Memory B cell (primary cell): ENCODE measurements at regions not wholly inside any gene's neighbourhood (a gene's known extent, or its start where the extent isn't known, plus 50 kb on each side); places are given as distances from the start of the nearest gene placed in this dataset.

Experiments used
- ATAC-seq: fragments of 150-1000 bp; cut with Tn5 transposase; 2 replicates; pipeline ENCODE4 v1.10.0; 2021; ENCODE audit warnings: low read depth, mild to moderate bottlenecking, moderate library complexity
- DNase-seq, 2 donors: peaks; one replicate each; pipeline ENCODE4 v3.0.0; 2022; ENCODE audit warnings: low spot score in 2 of 2
- H3K27ac Mint-ChIP-seq: one replicate; pipeline ENCODE4 v1.8.0; 2022; ENCODE audit warnings: mild to moderate bottlenecking, moderate library complexity, mixed read lengths
- H3K27me3 Mint-ChIP-seq: one replicate; pipeline ENCODE4 v1.8.0; 2022; ENCODE audit warnings: mixed read lengths
- H3K36me3 Mint-ChIP-seq: one replicate; pipeline ENCODE4 v1.8.0; 2022; ENCODE audit warnings: mild to moderate bottlenecking, mixed read lengths
- H3K4me1 Mint-ChIP-seq: one replicate; pipeline ENCODE4 v1.8.0; 2022; ENCODE audit warnings: mixed read lengths
- H3K4me3 Mint-ChIP-seq: one replicate; pipeline ENCODE4 v1.8.0; 2022; ENCODE audit warnings: mild to moderate bottlenecking, moderate library complexity, mixed read lengths
- H3K9me3 Mint-ChIP-seq: one replicate; pipeline ENCODE4 v1.8.0; 2022; ENCODE audit warnings: mixed read lengths

DNA sequence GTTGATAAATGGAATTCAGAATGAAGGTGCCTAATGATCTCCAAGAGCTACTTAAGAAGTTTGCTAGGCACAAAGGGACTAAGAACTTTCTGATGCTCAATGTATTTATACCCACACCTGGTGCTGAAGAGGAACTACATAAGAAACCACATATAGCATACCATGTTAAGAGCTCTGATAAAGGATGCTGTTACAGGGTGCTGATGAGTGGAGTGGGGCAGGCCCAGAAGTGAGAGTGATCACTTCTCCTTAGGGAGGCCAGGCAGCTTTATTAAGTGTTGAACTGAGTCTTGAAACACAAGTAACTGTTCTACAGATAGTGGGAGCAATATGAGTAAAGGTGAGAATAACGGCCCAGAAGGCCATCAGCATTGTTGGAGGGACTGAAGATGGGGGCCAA lies 68.3 kb upstream of the CHRDL1 start:
- no peak for DNase-seq
- Mint-ChIP-seq H3K27me3 (peaks cover 5% of the 10 kb centered on the region), H3K4me3 (no peak overlapping the region), H3K4me1 (no peaks in the 10 kb centered on the region), H3K36me3 (no peaks in the 10 kb centered on the region), H3K9me3 (no peaks in the 10 kb centered on the region), H3K27ac (no peak overlapping the region)
- ATAC-seq, result no peak

DNA sequence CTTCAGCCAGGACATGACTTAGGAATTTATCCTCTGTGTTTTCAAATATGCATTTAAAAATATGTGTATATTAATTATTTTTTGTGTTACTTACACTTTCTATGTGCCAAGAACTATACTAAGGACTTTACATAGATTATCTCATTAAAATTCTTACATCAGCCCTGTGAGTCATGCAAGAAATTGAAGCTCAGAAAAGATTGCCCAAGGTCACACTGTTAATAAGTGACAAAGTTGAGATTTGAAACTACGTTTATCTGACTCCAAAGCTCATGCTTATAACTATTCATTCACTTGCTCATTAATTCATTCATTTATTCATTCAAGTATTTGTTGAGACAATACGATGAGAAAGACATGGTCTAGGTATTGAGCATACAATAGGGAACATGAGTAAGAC lies 62.9 kb upstream of the CHRDL1 start:
- no peaks in the 10 kb centered on the region for H3K36me3 Mint-ChIP-seq
- H3K4me1 Mint-ChIP-seq, result no peaks in the 10 kb centered on the region
- no peak overlapping the region for H3K4me3 Mint-ChIP-seq
- H3K27me3 Mint-ChIP-seq, result peaks cover 9% of the 10 kb centered on the region
- no peak overlapping the region for H3K27ac Mint-ChIP-seq
- H3K9me3 Mint-ChIP-seq, result no peaks in the 10 kb centered on the region
- ATAC-seq, result no peak
- DNase-seq, result no peak

DNA sequence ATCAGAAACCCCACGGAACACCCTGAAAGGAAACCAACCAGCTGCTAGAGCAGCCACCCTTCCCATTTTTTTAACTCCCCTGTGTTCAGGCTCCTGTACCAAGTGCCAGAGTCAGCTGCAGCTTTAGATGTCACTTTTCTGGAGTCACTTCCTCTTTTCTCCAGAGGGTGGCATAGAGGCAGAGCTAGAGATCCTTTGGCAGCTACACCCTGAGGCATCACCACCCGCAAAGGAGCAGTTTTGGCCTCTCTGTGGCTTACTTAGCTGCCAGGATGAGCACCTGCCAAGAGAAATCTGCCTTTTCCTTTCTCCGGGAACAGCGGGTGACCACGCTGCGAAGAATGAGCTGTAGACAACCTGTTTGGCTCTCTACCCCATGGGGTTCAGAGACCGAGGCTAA lies 58.0 kb upstream of the CHRDL1 start:
- no peaks in the 10 kb centered on the region for H3K9me3 Mint-ChIP-seq
- no peak overlapping the region for H3K27ac Mint-ChIP-seq
- peaks cover 3% of the 10 kb centered on the region for H3K27me3 Mint-ChIP-seq
- H3K36me3 Mint-ChIP-seq, result no peaks in the 10 kb centered on the region
- no peaks in the 10 kb centered on the region for H3K4me1 Mint-ChIP-seq
- no peak overlapping the region for H3K4me3 Mint-ChIP-seq
- no peak for DNase-seq
- ATAC-seq, result no peak

DNA sequence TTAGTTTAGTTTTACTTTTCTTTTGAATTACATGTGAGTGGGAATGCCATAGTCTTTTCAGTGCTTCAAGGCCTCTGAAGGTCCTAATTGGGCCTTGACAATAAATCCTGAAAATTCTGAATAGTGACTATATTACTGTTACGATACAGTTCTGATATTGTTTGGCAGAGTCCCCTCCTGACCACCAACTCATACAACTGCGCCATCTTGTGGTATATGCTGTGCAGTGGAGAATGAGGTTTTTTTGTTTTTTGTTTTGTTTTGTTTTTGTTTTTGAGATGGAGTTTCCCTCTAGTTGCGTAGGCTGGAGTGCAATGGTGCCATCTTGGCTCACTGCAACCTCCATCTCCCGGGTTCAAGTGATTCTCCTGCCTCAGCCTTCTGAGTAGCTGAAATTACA lies 56.6 kb upstream of the CHRDL1 start:
- peak; percentile 41 for ATAC-seq
- Mint-ChIP-seq H3K27ac (no peak overlapping the region), H3K36me3 (no peaks in the 10 kb centered on the region), H3K27me3 (peaks cover 4% of the 10 kb centered on the region), H3K4me1 (no peaks in the 10 kb centered on the region), H3K9me3 (no peaks in the 10 kb centered on the region), H3K4me3 (no peak overlapping the region)
- no peak for DNase-seq

DNA sequence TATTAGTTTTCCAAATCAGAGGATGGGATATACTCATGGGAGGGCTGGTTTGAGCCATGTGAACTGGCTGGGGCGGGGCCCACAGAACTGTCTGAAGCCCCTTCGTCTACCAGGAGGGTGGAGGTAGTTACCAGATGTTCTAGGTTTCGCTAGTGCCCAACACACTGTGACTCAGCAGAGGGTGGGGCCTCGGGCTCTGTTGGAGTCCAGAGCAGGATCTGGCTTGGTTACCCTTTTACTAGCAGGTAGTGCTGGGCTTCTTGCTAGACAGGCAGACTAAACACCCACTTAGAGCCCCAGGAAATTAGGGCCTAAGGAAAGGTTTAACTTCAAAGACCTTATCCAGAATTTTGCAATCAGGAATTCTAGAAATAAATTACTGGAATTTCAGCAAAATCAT lies 56.2 kb upstream of the CHRDL1 start:
- no peak overlapping the region for H3K27ac Mint-ChIP-seq
- DNase-seq, result no peak
- H3K4me3 Mint-ChIP-seq, result no peak overlapping the region
- H3K36me3 Mint-ChIP-seq, result no peaks in the 10 kb centered on the region
- H3K27me3 Mint-ChIP-seq, result peaks cover 4% of the 10 kb centered on the region
- ATAC-seq, result no peak
- H3K4me1 Mint-ChIP-seq, result no peaks in the 10 kb centered on the region
- no peaks in the 10 kb centered on the region for H3K9me3 Mint-ChIP-seq

DNA sequence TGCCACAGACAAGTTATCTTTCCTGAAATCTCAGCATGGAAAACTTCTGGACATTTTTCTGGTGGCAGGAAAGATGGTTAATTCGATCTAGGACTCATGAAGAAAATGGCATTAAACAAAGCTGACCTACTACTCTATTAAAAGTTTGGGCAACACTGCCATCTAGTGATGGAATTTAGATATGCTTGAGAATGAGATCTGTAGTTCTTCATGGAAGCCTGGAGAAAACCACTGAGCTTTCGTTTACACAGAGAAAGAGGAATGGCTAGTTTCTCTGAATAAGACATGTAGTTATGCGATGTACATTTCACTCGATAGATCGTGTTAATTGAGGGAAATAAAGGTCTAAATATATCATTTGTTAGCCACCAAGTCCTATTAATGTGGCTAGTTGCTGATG lies 51.7 kb upstream of the CHRDL1 start:
- ATAC-seq, result peak; percentile 53
- H3K27ac Mint-ChIP-seq, result no peak overlapping the region

DNA sequence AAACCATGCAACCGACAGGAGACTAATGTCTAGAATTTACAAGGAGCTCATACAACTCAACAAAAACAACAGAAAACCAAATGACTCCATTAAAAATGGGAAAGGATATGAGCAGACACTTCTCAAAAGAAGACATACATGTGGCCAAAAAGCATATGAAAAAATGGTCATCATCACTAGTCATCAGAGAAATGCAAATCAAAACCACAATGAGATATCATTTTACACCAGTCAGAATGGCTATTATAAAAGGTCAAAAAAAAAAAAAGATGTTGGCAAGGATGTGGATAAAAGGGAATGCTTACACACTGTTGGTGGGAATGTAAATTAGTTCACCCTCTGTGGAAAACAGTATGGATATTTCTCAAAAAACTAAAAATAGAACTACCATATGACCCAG lies 50.5 kb upstream of the CHRDL1 start:
- H3K36me3 Mint-ChIP-seq, result no peaks in the 10 kb centered on the region
- DNase-seq, result no peak
- H3K4me3 Mint-ChIP-seq, result no peak overlapping the region
- no peaks in the 10 kb centered on the region for H3K4me1 Mint-ChIP-seq
- H3K27ac Mint-ChIP-seq, result no peak overlapping the region
- no peaks in the 10 kb centered on the region for H3K9me3 Mint-ChIP-seq
- H3K27me3 Mint-ChIP-seq, result peaks cover 9% of the 10 kb centered on the region
- no peak for ATAC-seq

More for the DNA sequence above, 51.7 kb upstream of the CHRDL1 start:
- no peaks in the 10 kb centered on the region for H3K36me3 Mint-ChIP-seq
- H3K9me3 Mint-ChIP-seq, result no peaks in the 10 kb centered on the region
- no peaks in the 10 kb centered on the region for H3K4me1 Mint-ChIP-seq
- no peak overlapping the region for H3K4me3 Mint-ChIP-seq
- DNase-seq, result peak in 1 of 2 donors; percentile 4
- H3K27me3 Mint-ChIP-seq, result peaks cover 9% of the 10 kb centered on the region
